Tibial nerve (tissue), 4 donors: ENCODE measurements at regions not wholly inside any gene's neighbourhood (a gene's known extent, or its start where the extent isn't known, plus 50 kb on each side); places are given as distances from the start of the nearest gene placed in this dataset.

ENCODE experiments used
- CTCF ChIP-seq, 5 experiments: fragments of 200-600 bp in 3 of 5; fragments of 450-650 bp in 2 of 5; sonication (generic) in 3 of 5; IDR thresholded peaks; one replicate each; pipeline ENCODE4 v1.5.1; 2016 to 2019; ENCODE audit warnings: antibody characterized with exemption in 5 of 5, mild to moderate bottlenecking in 3 of 5, moderate library complexity in 2 of 5
- EP300 ChIP-seq, 2 donors: sonication (generic); formaldehyde crosslinking; IDR thresholded peaks; one replicate each; pipeline ENCODE4 v1.6.1; 2017; ENCODE audit warnings: antibody characterized with exemption in 2 of 2, mild to moderate bottlenecking in 1 of 2
- POLR2A ChIP-seq, 2 donors: fragments of 450-650 bp; IDR thresholded peaks; one replicate each; pipeline ENCODE4 v1.6.1; 2017; ENCODE audit warnings: antibody characterized with exemption in 2 of 2, mild to moderate bottlenecking in 2 of 2, moderate library complexity in 2 of 2

- TF ChIP-seq CTCF (IDR thresholded peaks at IDR 0.05) (no peak), EP300 (IDR thresholded peaks at IDR 0.05) (no peak), POLR2A (IDR thresholded peaks at IDR 0.05) (no peak)
Measured at GRCh38 chr14:71770431-71770830, 161.8 kb upstream of the RGS6 start.
